Left ventricle myocardium superior (tissue), 1 donor: ENCODE measurements at regions not wholly inside any gene's neighbourhood (a gene's known extent, or its start where the extent isn't known, plus 50 kb on each side); places are given as distances from the start of the nearest gene placed in this dataset.
"Not testable (repeated sequence)": the region's sequence is repeated elsewhere in the genome, so short reads cannot be mapped to it uniquely, and the experiment has no call there.

Source experiments
- ATAC-seq: fragments of 200-7000 bp; cut with Tn5 transposase; one replicate; pipeline ENCODE4 v1.9.1; 2020; ENCODE audit warnings: mild to moderate bottlenecking, moderate library complexity
- DNase-seq: peaks from one replicate; pipeline ENCODE4 v3.0.0-alpha.2; 2020
- intact Hi-C: fragments of 100-400 bp; cut with micrococcal nuclease; formaldehyde crosslinking; loops from one replicate; pipeline ENCODE4 v1.11.0; 2022
- donor health status: DM: no; HTN: yes; CAD: no; lungs with severe emphysema.

DNA sequence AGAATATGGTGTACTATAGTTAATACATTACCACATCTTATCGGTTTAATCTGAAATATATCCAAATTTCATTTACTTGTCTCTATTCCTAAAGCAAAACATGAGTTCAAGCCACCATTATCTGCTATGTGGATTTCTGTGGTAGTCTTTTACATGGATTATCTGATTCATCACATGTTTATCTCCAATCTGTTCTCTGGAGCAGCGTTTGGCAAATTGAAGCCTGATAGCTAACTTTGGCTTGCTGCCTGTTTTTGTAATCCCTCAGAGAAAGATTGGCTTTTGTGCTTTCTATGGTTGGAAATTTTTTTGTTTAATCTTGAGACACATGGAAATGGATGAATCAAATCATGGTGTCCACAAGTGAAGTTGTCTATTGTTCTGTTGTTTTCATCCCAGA, 274.3 kb downstream of the JRKL start:
- ATAC-seq (no peak), DNase-seq (no peak)
- intact Hi-C loops, result no loop called here

- no peak for ATAC-seq
- DNase-seq, result no peak
- intact Hi-C loops, result no loop called here
Measured at GRCh38 chr11:96680211-96681018, 290.6 kb downstream of the JRKL start.

- intact Hi-C loops, result no loop called here
- DNase-seq, result no peak
- no peak for ATAC-seq
Measured at GRCh38 chr11:96681019-96681716, 291.4 kb downstream of the JRKL start.

- DNase-seq (no peak), ATAC-seq (no peak)
- intact Hi-C loops, result no loop called here
Measured at GRCh38 chr11:96694338-96694737, 304.5 kb downstream of the JRKL start.

GRCh38 chr11:96696731-96697130, 306.9 kb downstream of the JRKL start:
- ATAC-seq, result no peak
- intact Hi-C loops, result no loop called here
- DNase-seq, result no peak

DNA sequence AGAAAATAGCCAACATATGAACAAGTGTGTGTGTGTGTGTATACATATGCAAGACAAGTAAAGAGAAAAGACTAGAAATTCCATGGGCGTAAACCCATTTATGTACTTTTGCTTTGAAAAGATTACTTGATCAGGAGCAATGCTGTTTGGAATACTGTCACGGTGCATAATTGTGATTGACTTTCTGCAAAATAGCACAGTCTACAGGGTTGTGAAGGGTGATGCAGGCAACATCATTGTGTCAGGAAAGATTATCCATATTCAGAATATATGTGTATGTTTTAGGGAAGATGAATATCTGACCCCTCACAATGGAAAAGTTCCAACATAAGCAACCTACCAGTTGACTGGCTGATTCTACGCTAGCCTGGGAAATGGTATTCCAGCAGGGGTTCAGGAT, 307.7 kb downstream of the JRKL start:
- DNase-seq (no peak), ATAC-seq (no peak)
- intact Hi-C loops, result no loop called here

DNA sequence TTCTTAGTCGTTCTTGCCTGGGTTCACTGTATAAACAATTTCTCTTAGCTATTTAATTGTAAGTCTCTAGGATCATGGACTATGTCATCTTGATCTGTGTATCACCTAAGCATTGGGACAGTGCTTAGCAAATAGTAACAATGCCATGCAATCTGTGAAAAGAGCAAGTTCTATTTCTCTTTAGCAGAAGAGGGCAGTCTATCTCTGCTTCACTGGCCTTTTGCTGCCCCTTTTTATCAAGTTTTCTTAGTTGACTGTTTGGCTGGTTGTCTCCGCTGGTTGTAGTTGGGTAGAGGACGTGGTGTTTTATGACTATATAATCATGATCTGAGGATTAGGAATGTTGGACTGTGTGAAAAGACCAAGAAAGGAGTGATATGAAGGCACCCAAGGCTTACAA, 315.0 kb downstream of the JRKL start:
- ATAC-seq (no peak), DNase-seq (no peak)
- intact Hi-C loops, result no loop called here

GRCh38 chr11:96706761-96707160, 316.9 kb downstream of the JRKL start:
- intact Hi-C loops, result no loop called here
- no peak for DNase-seq
- ATAC-seq, result no peak

DNA sequence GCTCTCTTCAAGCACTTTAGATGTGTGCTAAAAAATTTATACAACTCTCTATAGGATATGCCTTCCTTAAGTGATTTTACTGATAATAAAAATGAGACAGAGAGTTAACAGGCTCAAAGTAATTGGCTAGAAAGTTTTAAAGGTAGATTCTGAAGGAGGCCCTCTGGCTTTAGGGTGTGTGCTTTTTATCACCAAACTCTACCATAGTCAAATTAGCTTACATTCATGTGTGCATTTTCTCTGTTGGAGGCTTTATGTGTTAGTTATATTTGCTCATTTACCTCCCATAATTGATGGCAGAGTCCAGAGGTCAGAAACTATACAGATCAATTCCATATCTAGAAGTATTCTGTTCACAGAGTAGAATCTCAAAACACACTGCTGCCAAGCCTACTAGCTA, 317.5 kb downstream of the JRKL start:
- ATAC-seq (no peak), DNase-seq (no peak)
- intact Hi-C loops, result no loop called here

- no peak for ATAC-seq
- intact Hi-C loops, result no loop called here
- no peak for DNase-seq
Measured at GRCh38 chr11:96708219-96708878, 318.5 kb downstream of the JRKL start.

DNA sequence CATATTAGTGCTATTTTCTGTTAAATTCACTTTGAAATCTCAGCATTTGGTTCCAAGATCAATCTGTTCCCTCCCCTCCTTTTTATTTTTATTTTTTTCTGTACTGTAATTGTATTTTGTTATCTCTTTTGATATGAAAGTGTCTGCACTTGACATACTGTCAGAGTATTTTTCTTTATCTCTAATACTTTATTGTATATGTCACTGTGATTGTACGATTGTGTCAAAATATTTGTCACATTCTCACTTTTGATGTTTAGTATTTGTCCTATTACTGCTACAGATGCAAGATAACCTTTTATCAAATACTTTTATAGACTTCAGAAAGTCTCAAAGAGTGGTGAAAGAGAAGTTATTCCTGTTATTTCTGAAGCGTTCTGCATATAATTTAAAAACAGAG, 323.5 kb downstream of the JRKL start:
- DNase-seq (no peak), ATAC-seq (no peak)
- intact Hi-C loops, result no loop called here

GRCh38 chr11:96714689-96715088, 324.9 kb downstream of the JRKL start:
- intact Hi-C loops, result no loop called here
- ATAC-seq (no peak), DNase-seq (no peak)

- DNase-seq (no peak), ATAC-seq (no peak)
- intact Hi-C loops, result no loop called here
Measured at GRCh38 chr11:96715208-96715607, 325.4 kb downstream of the JRKL start.

GRCh38 chr11:96736601-96737000, 346.8 kb downstream of the JRKL start:
- DNase-seq (no peak), ATAC-seq (no peak)
- intact Hi-C loops, result no loop called here

GRCh38 chr11:96738311-96738710, 348.5 kb downstream of the JRKL start:
- ATAC-seq, result no peak
- intact Hi-C loops, result no loop called here
- DNase-seq, result no peak

- peak; percentile 87 for ATAC-seq
- intact Hi-C loops, result no loop called here
- no peak for DNase-seq
Measured at GRCh38 chr11:96741068-96741467, 351.3 kb downstream of the JRKL start.

DNA sequence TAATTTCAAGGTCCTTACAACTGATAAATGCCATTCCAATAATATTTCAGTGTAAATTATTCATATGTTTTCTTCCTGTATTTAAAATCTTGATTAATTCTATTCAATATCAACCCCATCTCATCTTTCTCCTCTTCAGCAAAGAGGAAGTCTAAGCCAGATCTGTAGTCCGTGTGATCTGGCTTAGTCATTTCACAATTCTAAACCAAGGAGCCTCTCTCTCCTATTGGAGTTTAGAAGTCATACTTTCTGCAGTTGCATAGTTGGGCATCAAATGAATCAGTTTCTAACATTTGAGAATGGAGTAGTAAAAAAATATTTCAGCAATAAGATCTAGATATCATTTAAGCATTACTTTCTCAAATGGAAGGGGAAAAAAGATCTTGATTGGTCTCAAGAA, 354.9 kb downstream of the JRKL start:
- no peak for ATAC-seq
- DNase-seq, result no peak
- intact Hi-C loops, result no loop called here

DNA sequence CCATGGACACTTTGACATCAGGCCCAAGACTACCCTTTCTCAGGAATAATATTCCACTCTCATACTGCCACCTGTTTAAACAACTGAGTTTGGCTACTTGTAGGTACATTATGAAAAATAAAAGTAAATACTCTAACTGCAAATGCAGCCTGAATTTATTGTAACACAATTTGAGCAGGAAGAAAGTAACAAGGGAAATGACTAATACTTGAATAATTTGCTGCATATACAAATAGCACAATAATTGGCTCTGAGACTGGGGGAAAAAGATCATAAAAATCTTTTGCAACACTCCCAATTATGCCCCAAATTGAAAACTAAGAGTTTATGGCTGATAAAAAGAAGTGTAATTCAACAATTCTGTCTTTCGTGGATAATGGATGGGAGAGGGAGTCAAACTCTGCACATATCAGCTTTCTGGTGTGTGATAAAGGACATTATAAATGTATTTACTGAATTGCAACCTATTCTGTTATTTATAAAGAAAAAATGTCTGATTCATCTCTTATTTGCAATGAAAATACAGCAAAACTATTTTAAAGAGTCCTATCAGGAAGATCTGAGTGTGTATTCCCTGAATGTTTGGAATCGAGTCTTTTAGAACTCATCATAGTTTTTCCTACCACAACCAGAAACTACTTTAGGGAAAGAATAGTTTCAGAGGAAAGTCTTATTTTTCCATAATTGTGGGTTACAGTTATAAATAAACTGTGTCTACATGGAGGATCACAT, 359.0 kb downstream of the JRKL start:
- intact Hi-C loops, result no loop called here
- no peak for ATAC-seq

GRCh38 chr11:96751807-96752206, 362.0 kb downstream of the JRKL start:
- ATAC-seq, intact Hi-C loops, DNase-seq: not testable (repeated sequence)

More for the DNA sequence above, 359.0 kb downstream of the JRKL start:
- DNase-seq, result no peak

- ATAC-seq, result no peak
- DNase-seq, result no peak
- intact Hi-C loops, result no loop called here
Measured at GRCh38 chr11:96752221-96752620, 362.4 kb downstream of the JRKL start.
